Mesenchymal stem cell (in vitro differentiated cells and primary cell): ENCODE measurements at regions not wholly inside any gene's neighbourhood (a gene's known extent, or its start where the extent isn't known, plus 50 kb on each side); places are given as distances from the start of the nearest gene placed in this dataset.

Experiments used
- DNase-seq: peaks from one replicate; pipeline ENCODE4 v3.0.0-alpha.2; 2013
- H2AFZ ChIP-seq: one replicate; pipeline ENCODE4 v1.6.1; 2013; ENCODE audit warnings: low read depth, mild to moderate bottlenecking, control low read depth, inconsistent platforms, low read length, moderate library complexity
- H2AK5ac ChIP-seq: 2 replicates; pipeline ENCODE4 v1.6.1; 2013; ENCODE audit warnings: low read length, moderate library complexity, mild to moderate bottlenecking, inconsistent platforms; ENCODE audit not compliant: severe bottlenecking
- H2BK120ac ChIP-seq: one replicate; pipeline ENCODE4 v1.6.1; 2013; ENCODE audit warnings: low read depth, mild to moderate bottlenecking, inconsistent platforms, low read length, moderate library complexity
- H2BK12ac ChIP-seq, 2 experiments: one replicate each; pipeline ENCODE4 v1.6.1; 2013; ENCODE audit warnings: inconsistent platforms in 2 of 2, low read length in 2 of 2, mild to moderate bottlenecking in 2 of 2, moderate library complexity in 2 of 2, control low read depth in 1 of 2
- H2BK15ac ChIP-seq: one replicate; pipeline ENCODE4 v1.6.1; 2013; ENCODE audit warnings: mild to moderate bottlenecking, low read depth, inconsistent platforms; ENCODE audit not compliant: poor library complexity, severe bottlenecking
- H2BK5ac ChIP-seq: 2 replicates; pipeline ENCODE4 v1.6.1; 2013; ENCODE audit warnings: low read depth, mild to moderate bottlenecking, low read length, control low read depth, inconsistent platforms; ENCODE audit not compliant: poor library complexity, severe bottlenecking
- H3K14ac ChIP-seq, 2 experiments: one replicate each; pipeline ENCODE4 v1.6.1; 2013; ENCODE audit warnings: inconsistent platforms in 2 of 2, low read length in 2 of 2, control low read depth in 1 of 2, mild to moderate bottlenecking in 1 of 2, moderate library complexity in 1 of 2
- H3K18ac ChIP-seq, 2 experiments: one replicate each; pipeline ENCODE4 v1.6.1; 2013; ENCODE audit warnings: inconsistent platforms in 2 of 2, low read length in 2 of 2, control low read depth in 1 of 2, low read depth in 1 of 2, mild to moderate bottlenecking in 1 of 2
- H3K23ac ChIP-seq, 2 experiments: one replicate each; pipeline ENCODE4 v1.6.1; 2013; ENCODE audit warnings: inconsistent platforms in 2 of 2, low read length in 2 of 2, mild to moderate bottlenecking in 2 of 2, moderate library complexity in 2 of 2, control low read depth in 1 of 2
- H3K27ac ChIP-seq: 2 replicates; pipeline ENCODE4 v1.5.1; 2013; ENCODE audit warnings: mild to moderate bottlenecking, moderate library complexity, low read length, control low read depth, inconsistent platforms; ENCODE audit not compliant: poor library complexity, severe bottlenecking
- H3K27me3 ChIP-seq, 2 experiments: 2 replicates each; pipeline versions ENCODE4 v1.6.1 to v1.7.0; 2013; ENCODE audit warnings: low read length in 2 of 2, mild to moderate bottlenecking in 2 of 2, moderate library complexity in 2 of 2, control low read depth in 1 of 2, inconsistent platforms in 1 of 2; ENCODE audit not compliant: control insufficient read depth in 1 of 2, insufficient read depth in 1 of 2
- H3K36me3 ChIP-seq, 2 experiments: 2 replicates each; pipeline versions ENCODE4 v1.6.1 to v1.7.0; 2013; ENCODE audit warnings: low read length in 2 of 2, control low read depth in 1 of 2, inconsistent platforms in 1 of 2, low read depth in 1 of 2, mild to moderate bottlenecking in 1 of 2; ENCODE audit not compliant: insufficient read depth in 2 of 2, control insufficient read depth in 1 of 2
- H3K4ac ChIP-seq, 2 experiments: one replicate each; pipeline ENCODE4 v1.6.1; 2013; ENCODE audit warnings: inconsistent platforms in 2 of 2, low read length in 2 of 2, mild to moderate bottlenecking in 2 of 2, moderate library complexity in 2 of 2, control low read depth in 1 of 2, low read depth in 1 of 2
- H3K4me1 ChIP-seq: 2 replicates; pipeline ENCODE4 v1.6.1; 2013; ENCODE audit warnings: low read depth, low read length, control low read depth; ENCODE audit not compliant: control insufficient read depth, insufficient read depth
- H3K4me2 ChIP-seq: 2 replicates; pipeline ENCODE4 v1.6.1; 2013; ENCODE audit warnings: low read length, mild to moderate bottlenecking, inconsistent platforms; ENCODE audit not compliant: poor library complexity, severe bottlenecking
- H3K4me3 ChIP-seq, 2 experiments: 2 replicates each; pipeline versions ENCODE4 v1.5.1 to v1.7.0; 2013; ENCODE audit warnings: low read length in 2 of 2, mild to moderate bottlenecking in 2 of 2, control low read depth in 1 of 2, low read depth in 1 of 2; ENCODE audit not compliant: insufficient read depth in 1 of 2
- H3K79me1 ChIP-seq: replicated peaks from 2 replicates; pipeline ENCODE4 v1.6.1; 2013; ENCODE audit warnings: mild to moderate bottlenecking, control low read depth, low read length, inconsistent platforms; ENCODE audit not compliant: poor library complexity, severe bottlenecking
- H3K9ac ChIP-seq: 2 replicates; pipeline ENCODE4 v1.7.0; 2013; ENCODE audit warnings: mild to moderate bottlenecking, low read length, moderate library complexity
- H3K9me3 ChIP-seq: 2 replicates; pipeline ENCODE4 v1.7.0; 2013; ENCODE audit warnings: mild to moderate bottlenecking, low read length; ENCODE audit not compliant: control insufficient read depth
- H4K8ac ChIP-seq: one replicate; pipeline ENCODE4 v1.6.1; 2013; ENCODE audit warnings: inconsistent platforms, mild to moderate bottlenecking, low read length, moderate library complexity
- H4K91ac ChIP-seq: one replicate; pipeline ENCODE4 v1.6.1; 2013; ENCODE audit warnings: mild to moderate bottlenecking, low read length, inconsistent platforms
- WGBS: methylation state at CpG from one replicate; pipeline ENCODE4 v1.1.7; 2013; ENCODE audit warnings: mixed read lengths; 5-methylcytosine and 5-hydroxymethylcytosine counted together

GRCh38 chr10:88106366-88106765 lies 242.9 kb downstream of the PTEN start:
- Histone ChIP-seq H2AFZ (no peak overlapping the region), H3K9me3 (no peaks in the 10 kb centered on the region)
- WGBS, result 86% methylated on average over 2 of the region's 2 CpGs

DNA sequence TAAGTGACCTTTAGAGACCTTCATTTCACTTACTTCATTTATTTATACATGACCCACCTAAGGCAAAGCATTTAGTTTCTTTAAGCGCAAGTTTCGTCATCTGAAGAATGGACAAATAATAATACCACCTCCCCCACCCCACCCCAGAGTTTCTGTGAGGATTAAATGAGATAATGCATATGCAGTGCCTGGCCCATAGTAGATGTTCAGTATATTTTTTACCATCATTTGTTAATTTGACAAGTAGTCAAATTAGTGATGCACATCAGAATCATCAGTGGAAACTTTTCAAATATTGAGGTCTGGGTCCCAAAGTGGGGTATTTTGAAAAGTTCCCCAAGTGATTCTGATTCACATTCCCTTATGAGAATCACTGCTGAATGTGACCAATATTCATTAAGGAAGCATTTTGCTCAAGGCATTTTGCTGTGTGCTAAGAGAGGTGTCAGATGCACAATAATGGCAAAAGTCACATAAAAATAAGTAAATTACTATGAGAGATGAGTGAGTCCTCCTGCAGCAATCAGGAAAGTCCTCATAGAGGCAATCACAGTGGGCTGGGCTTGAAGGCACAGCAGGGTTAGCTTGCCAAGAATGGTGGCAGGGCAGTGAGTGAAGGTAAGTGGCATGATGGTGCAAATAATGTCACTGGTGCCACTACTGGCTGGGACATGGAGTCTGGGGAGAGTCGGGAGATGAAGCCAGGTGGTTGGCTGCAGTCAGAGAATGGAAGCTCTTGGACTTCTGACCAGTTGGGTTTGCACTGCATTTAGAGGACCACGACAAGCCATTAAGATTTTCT lies 244.1 kb downstream of the PTEN start:
- no peak for DNase-seq
- 58% methylated on average over 1 of the region's 4 CpGs for WGBS

More at GRCh38 chr10:88106366-88106765, 242.9 kb downstream of the PTEN start:
- Histone ChIP-seq H3K23ac (no peak overlapping the region), H2BK120ac (no peak overlapping the region), H2BK12ac (no peak overlapping the region), H4K91ac (no peak overlapping the region), H3K4ac (no peak overlapping the region), H3K27ac (no peak overlapping the region), H3K36me3 (no peaks in the 10 kb centered on the region), H2BK5ac (no peak overlapping the region), H2AK5ac (no peak overlapping the region), H3K4me3 (no peak overlapping the region), H3K14ac (peak overlapping the region in 1 of 2 experiments; percentile 29), H3K4me2 (no peak overlapping the region), H3K9ac (no peak overlapping the region), H3K4me1 (no peaks in the 10 kb centered on the region), H3K18ac (no peak overlapping the region), H3K79me1 (no peaks in the 10 kb centered on the region), H4K8ac (no peak overlapping the region), H2BK15ac (no peak overlapping the region), H3K27me3 (no peaks in the 10 kb centered on the region)
- no peak for DNase-seq

GRCh38 chr10:88108115-88108610 lies 244.7 kb downstream of the PTEN start:
- Histone ChIP-seq H2AK5ac (no peak overlapping the region), H2AFZ (no peak overlapping the region), H2BK5ac (no peak overlapping the region), H3K4me1 (no peaks in the 10 kb centered on the region), H3K27ac (no peak overlapping the region), H3K4me3 (no peak overlapping the region), H3K23ac (no peak overlapping the region), H3K36me3 (no peaks in the 10 kb centered on the region), H4K8ac (no peak overlapping the region), H3K14ac (no peak overlapping the region), H2BK120ac (no peak overlapping the region), H2BK12ac (no peak overlapping the region), H2BK15ac (no peak overlapping the region), H3K79me1 (no peaks in the 10 kb centered on the region), H3K18ac (peak overlapping the region in 1 of 2 experiments; percentile 35), H3K4ac (no peak overlapping the region), H3K9ac (no peak overlapping the region), H3K4me2 (no peak overlapping the region), H3K27me3 (no peaks in the 10 kb centered on the region), H4K91ac (no peak overlapping the region), H3K9me3 (no peaks in the 10 kb centered on the region)
- no peak for DNase-seq
- 94% methylated on average over 2 of the region's 2 CpGs for WGBS

More for the DNA sequence above, 244.1 kb downstream of the PTEN start:
- no peaks in the 10 kb centered on the region for H3K36me3 ChIP-seq
- H3K4me1 ChIP-seq, result no peaks in the 10 kb centered on the region
- no peak overlapping the region for H2AK5ac ChIP-seq
- no peak overlapping the region for H2BK120ac ChIP-seq
- no peak overlapping the region for H4K91ac ChIP-seq
- no peak overlapping the region for H3K18ac ChIP-seq
- no peak overlapping the region for H2BK15ac ChIP-seq
- no peaks in the 10 kb centered on the region for H3K27me3 ChIP-seq
- H3K79me1 ChIP-seq, result no peaks in the 10 kb centered on the region
- H2BK12ac ChIP-seq, result no peak overlapping the region
- no peak overlapping the region for H2AFZ ChIP-seq
- no peak overlapping the region for H3K4me2 ChIP-seq
- H3K9ac ChIP-seq, result no peak overlapping the region
- H3K4ac ChIP-seq, result no peak overlapping the region
- H3K4me3 ChIP-seq, result no peak overlapping the region
- no peak overlapping the region for H2BK5ac ChIP-seq
- H4K8ac ChIP-seq, result no peak overlapping the region
- H3K27ac ChIP-seq, result no peak overlapping the region
- H3K23ac ChIP-seq, result no peak overlapping the region
- H3K9me3 ChIP-seq, result no peaks in the 10 kb centered on the region
- no peak overlapping the region for H3K14ac ChIP-seq

DNA sequence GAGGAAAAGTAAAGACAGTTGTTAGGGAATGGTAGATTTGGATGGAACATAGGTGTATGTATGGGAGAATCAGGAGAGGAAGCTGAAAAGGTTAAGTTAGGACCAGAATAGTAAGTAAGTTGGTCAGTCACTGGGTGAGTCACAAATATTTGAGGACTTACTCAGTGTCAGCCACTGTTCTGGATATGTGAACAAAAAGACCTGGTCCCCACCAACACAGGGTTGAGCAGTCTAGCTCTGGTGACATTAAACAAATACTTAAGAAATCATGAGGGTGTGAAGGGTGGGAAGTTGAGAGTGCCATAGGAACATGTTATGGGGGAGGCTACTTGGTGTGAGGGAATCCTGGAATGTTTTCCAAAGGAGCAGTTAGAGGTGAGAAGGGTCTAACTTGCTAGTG lies 246.9 kb downstream of the PTEN start:
- peak; percentile 78 for DNase-seq
- Histone ChIP-seq H2AK5ac (no peak overlapping the region), H3K9me3 (no peaks in the 10 kb centered on the region), H3K27me3 (no peaks in the 10 kb centered on the region), H3K18ac (no peak overlapping the region), H3K4me3 (no peak overlapping the region), H2BK120ac (no peak overlapping the region), H3K4me2 (no peak overlapping the region), H3K4me1 (peaks cover 1% of the 10 kb centered on the region), H3K9ac (no peak overlapping the region), H2BK5ac (no peak overlapping the region), H4K91ac (no peak overlapping the region), H2AFZ (no peak overlapping the region), H2BK12ac (no peak overlapping the region), H3K4ac (no peak overlapping the region), H4K8ac (no peak overlapping the region), H2BK15ac (no peak overlapping the region), H3K36me3 (no peaks in the 10 kb centered on the region), H3K27ac (no peak overlapping the region), H3K23ac (no peak overlapping the region), H3K14ac (no peak overlapping the region), H3K79me1 (no peaks in the 10 kb centered on the region)
